GM12872 (cell line): ENCODE measurements at regions not wholly inside any gene's neighbourhood (a gene's known extent, or its start where the extent isn't known, plus 50 kb on each side); places are given as distances from the start of the nearest gene placed in this dataset.

Experiments
- CTCF ChIP-seq: IDR thresholded peaks from 3 replicates; pipeline ENCODE4 v1.5.1; 2011; ENCODE audit warnings: low read depth, mild to moderate bottlenecking, low read length, moderate library complexity; ENCODE audit not compliant: insufficient read depth

- TF ChIP-seq CTCF: no peak
Measured at GRCh38 chr22:25419247-25420113, 145.0 kb upstream of the GRK3 start.

GRCh38 chr22:25420471-25420924 lies 144.0 kb upstream of the GRK3 start:
- TF ChIP-seq CTCF: no peak

- TF ChIP-seq CTCF: no peak
Measured at GRCh38 chr22:25420925-25421904, 143.3 kb upstream of the GRK3 start.

- peak; percentile 17; the same call in 1 of the 3 replicates for TF ChIP-seq CTCF
Measured at GRCh38 chr22:25426530-25427308, 137.8 kb upstream of the GRK3 start.

- no peak for TF ChIP-seq CTCF
Measured at GRCh38 chr22:25437414-25438160, 126.9 kb upstream of the GRK3 start.

GRCh38 chr22:25447067-25447685 lies 117.3 kb upstream of the GRK3 start:
- no peak for TF ChIP-seq CTCF
